Prostate gland (tissue), 2 donors: ENCODE measurements at regions not wholly inside any gene's neighbourhood (a gene's known extent, or its start where the extent isn't known, plus 50 kb on each side); places are given as distances from the start of the nearest gene placed in this dataset.

Experiments
- CTCF ChIP-seq, 4 experiments: fragments of 200-600 bp in 2 of 4; fragments of 450-650 bp in 2 of 4; sonication (generic) in 2 of 4; IDR thresholded peaks; 1 replicate in 3 of 4; 2 replicates in 1 of 4; pipeline ENCODE4 v1.5.1; 2016 to 2019; ENCODE audit warnings: antibody characterized with exemption in 4 of 4, mild to moderate bottlenecking in 2 of 4, moderate library complexity in 2 of 4
- POLR2A ChIP-seq: fragments of 450-650 bp; IDR thresholded peaks from one replicate; pipeline ENCODE4 v1.6.1; 2016; ENCODE audit warnings: antibody characterized with exemption, mild to moderate bottlenecking
- POLR2AphosphoS5 ChIP-seq: sonication (generic); formaldehyde crosslinking; IDR thresholded peaks from one replicate; pipeline ENCODE4 v1.6.1; 2017; ENCODE audit warnings: antibody characterized with exemption

- TF ChIP-seq CTCF (IDR thresholded peaks at IDR 0.05) (peak in 1 of 4 experiments; percentile 13), POLR2A (no peak), POLR2AphosphoS5 (peak; percentile 72)
Observed at GRCh38 chr4:128635141-128635954, 174.2 kb upstream of the JADE1 start.
